ENCODE measurements at regions not wholly inside any gene's neighbourhood (a gene's known extent, or its start where the extent isn't known, plus 50 kb on each side); places are given as distances from the start of the nearest gene placed in this dataset.

DNA sequence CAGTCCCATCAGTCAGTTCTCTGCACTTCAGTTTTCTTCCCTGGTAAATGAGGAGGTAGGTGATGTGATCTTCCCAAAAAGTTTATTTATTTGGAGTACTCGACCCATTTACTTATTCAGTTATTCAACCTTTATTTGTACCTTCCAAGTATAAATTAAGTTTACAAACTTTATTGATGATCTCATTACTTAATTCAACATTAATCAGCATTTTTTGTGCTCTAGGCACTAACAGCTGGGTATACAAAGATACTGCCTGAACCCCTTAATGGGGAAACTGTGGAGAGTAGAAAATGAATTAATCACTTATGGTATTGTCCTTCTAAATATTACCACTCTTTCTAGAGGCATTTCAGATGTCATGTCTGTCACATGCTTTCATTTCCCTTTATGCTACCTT is 293.3 kb downstream of the DLEU7 start:
- ATAC-seq (no peak), DNase-seq (no peak)
- Histone ChIP-seq H3K4me1 (peaks cover 0 to 14% (median 3%) of the 10 kb centered on the region in 9 donors), H3K9me3 (peaks cover 0 to 3% (median 0%) of the 10 kb centered on the region in 11 donors), H3K4me3 (no peak overlapping the region), H3K27ac (no peak overlapping the region), H3K27me3 (no peaks in the 10 kb centered on the region), H3K36me3 (no peaks in the 10 kb centered on the region)
- TF ChIP-seq, protein P1, sequence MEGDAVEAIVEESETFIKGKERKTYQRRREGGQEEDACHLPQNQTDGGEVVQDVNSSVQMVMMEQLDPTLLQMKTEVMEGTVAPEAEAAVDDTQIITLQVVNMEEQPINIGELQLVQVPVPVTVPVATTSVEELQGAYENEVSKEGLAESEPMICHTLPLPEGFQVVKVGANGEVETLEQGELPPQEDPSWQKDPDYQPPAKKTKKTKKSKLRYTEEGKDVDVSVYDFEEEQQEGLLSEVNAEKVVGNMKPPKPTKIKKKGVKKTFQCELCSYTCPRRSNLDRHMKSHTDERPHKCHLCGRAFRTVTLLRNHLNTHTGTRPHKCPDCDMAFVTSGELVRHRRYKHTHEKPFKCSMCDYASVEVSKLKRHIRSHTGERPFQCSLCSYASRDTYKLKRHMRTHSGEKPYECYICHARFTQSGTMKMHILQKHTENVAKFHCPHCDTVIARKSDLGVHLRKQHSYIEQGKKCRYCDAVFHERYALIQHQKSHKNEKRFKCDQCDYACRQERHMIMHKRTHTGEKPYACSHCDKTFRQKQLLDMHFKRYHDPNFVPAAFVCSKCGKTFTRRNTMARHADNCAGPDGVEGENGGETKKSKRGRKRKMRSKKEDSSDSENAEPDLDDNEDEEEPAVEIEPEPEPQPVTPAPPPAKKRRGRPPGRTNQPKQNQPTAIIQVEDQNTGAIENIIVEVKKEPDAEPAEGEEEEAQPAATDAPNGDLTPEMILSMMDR (IDR thresholded peaks at IDR 0.05) = no peak
- 96 to 100% methylated on average over 1 of the region's 1 CpG for WGBS, 2 donors
- intact Hi-C loops (cut with DNase I) = loop anchor here in 1 of 10 donors (10.0 kb wide), 1 partner anchor 245 kb away; no protein-coding TSS in a partner anchor

DNA sequence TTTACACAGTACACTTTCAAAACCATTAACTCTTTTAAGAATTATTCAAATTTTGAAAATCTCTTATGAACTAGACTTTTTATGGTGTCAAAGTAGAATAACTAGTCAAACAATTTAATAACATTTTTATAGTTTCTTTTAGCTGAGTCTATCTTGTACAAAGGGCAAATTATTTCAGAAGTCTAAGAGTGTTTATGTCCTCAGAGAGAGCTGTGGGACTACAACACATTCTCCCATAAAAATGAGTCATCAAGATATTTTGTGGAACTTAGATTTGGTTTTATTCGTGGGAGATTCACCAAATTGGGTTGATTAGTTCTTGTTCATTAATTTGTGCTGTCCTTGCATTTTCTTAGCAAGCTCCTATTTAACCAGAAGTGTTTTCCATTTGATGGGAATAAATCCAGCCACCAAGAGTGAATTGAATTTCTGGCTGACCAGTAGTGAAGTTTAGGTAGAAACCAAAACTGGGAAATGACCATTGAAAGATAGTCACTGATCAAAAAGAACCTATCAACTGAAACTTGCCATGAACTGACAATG is 291.0 kb downstream of the DLEU7 start:
- H3K27me3 ChIP-seq = no peaks in the 10 kb centered on the region
- DNase-seq (no peak), ATAC-seq (no peak)
- H3K27ac ChIP-seq = no peak overlapping the region
- peaks cover 0 to 3% (median 0%) of the 10 kb centered on the region in 11 donors for H3K9me3 ChIP-seq
- TF ChIP-seq, protein P1 (IDR thresholded peaks at IDR 0.05) = no peak
- H3K4me1 ChIP-seq = peaks cover 0 to 14% (median 3%) of the 10 kb centered on the region in 9 donors
- intact Hi-C loops (cut with DNase I) = loop anchor here in 1 of 10 donors (10.0 kb wide), 1 partner anchor 242 kb away; no protein-coding TSS in a partner anchor
- 79 to 80% methylated on average over 1 of the region's 1 CpG for WGBS, 2 donors
- no peaks in the 10 kb centered on the region for H3K36me3 ChIP-seq
- no peak overlapping the region for H3K4me3 ChIP-seq

DNA sequence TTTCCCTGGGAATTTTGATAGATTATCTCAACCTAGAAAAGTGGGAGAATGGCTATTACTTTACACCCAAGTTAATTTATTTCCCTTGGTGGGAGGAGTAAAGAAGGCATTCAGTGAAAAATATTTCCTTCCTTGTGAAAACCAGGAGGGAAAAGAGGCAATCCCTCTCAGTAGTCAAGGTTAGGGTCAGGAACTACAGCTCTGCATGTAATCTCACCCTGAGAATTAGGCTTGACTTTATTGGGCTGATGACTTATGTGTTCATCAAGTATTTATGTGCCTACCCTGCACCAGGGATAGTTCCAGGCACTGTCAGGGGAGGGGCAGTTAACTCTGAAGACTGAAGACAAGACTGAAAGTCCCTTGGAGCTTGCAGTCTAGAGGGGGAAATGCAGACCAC is 281.8 kb downstream of the DLEU7 start:
- H3K27me3 ChIP-seq = no peaks in the 10 kb centered on the region
- no peaks in the 10 kb centered on the region for H3K4me1 ChIP-seq
- H3K27ac ChIP-seq = no peak overlapping the region
- DNase-seq = no peak
- no peaks in the 10 kb centered on the region for H3K36me3 ChIP-seq
- TF ChIP-seq, protein P1 (IDR thresholded peaks at IDR 0.05) = no peak
- intact Hi-C loops (cut with DNase I) = no loop called here
- ATAC-seq = no peak
- peaks cover 0 to 8% (median 1%) of the 10 kb centered on the region in 11 donors for H3K9me3 ChIP-seq
- no peak overlapping the region for H3K4me3 ChIP-seq

DNA sequence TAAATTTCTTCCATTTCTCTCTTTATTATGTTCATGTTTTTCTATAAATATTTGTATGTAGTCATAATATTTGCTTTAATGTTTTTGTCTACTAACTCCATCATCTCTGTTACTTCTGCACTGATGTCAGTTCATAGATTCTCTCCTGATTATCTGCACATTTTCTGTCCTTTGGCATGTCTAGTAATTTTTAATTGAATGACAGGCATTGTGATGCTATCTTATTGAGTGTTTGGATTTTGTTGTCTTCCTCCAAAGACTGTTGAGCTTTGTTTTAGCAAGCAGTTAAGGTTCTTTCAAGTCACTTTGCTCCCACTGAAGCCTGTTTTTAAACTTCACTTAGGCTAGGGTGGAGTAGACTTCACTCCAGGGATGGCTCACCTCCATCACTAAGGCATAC is 276.8 kb downstream of the DLEU7 start:
- ATAC-seq (no peak), DNase-seq (no peak)
- intact Hi-C loops (cut with DNase I) = no loop called here
- TF ChIP-seq, protein P1 (IDR thresholded peaks at IDR 0.05) = no peak
- Histone ChIP-seq H3K4me3 (no peak overlapping the region), H3K27me3 (no peaks in the 10 kb centered on the region), H3K27ac (no peak overlapping the region), H3K4me1 (no peaks in the 10 kb centered on the region), H3K36me3 (no peaks in the 10 kb centered on the region), H3K9me3 (peaks cover 0 to 21% (median 2%) of the 10 kb centered on the region in 11 donors)
